ENCODE measurements at regions not wholly inside any gene's neighbourhood (a gene's known extent, or its start where the extent isn't known, plus 50 kb on each side); places are given as distances from the start of the nearest gene placed in this dataset.

DNA sequence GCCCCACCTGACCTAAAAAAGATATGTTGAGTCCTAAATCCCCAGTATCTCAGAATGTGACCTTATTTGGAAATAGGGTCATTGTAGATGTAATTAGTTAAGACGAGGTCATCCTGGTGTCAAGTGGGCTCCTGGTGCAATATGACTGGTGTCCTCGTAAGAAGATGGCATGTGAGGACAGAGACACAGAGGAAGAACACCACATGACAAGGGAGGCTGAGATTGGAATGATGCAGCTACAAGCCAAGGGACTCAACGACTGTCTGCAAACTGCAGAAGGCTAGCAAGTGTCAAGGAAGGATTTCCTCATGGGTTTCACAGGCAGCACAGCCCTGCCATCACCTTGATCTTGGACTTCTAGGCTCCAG, 100.4 kb upstream of the DAP start:
- Histone ChIP-seq H3K27ac (ENCODE audit: low read depth, low read length, poor library complexity, severe bottlenecking) (no peak overlapping the region), H3K27me3 (replicated peaks; ENCODE audit: insufficient read depth, low read depth, low read length, poor library complexity) (peaks cover 5% of the 10 kb centered on the region), H3K4me1 (ENCODE audit: insufficient read depth, low read length, poor library complexity, severe bottlenecking) (no peaks in the 10 kb centered on the region), H3K9me3 (ENCODE audit: low read depth, low read length, poor library complexity, severe bottlenecking) (no peaks in the 10 kb centered on the region), H3K4me3 (ENCODE audit: low read depth, low read length, poor library complexity, severe bottlenecking) (no peak overlapping the region), H3K36me3 (ENCODE audit: insufficient read depth, low read length, poor library complexity, severe bottlenecking) (no peaks in the 10 kb centered on the region)
- BruUV-seq (replicated peaks): no TSS peak
- no peak for DNase-seq (ENCODE audit: low spot score)
- intact Hi-C loops (cut with micrococcal nuclease; ENCODE audit: unreplicated experiment): loop anchor here (5.0 kb wide), 2 partner anchors 164 to 1161 kb away; no protein-coding TSS in a partner anchor
- TF ChIP-seq, protein P1, sequence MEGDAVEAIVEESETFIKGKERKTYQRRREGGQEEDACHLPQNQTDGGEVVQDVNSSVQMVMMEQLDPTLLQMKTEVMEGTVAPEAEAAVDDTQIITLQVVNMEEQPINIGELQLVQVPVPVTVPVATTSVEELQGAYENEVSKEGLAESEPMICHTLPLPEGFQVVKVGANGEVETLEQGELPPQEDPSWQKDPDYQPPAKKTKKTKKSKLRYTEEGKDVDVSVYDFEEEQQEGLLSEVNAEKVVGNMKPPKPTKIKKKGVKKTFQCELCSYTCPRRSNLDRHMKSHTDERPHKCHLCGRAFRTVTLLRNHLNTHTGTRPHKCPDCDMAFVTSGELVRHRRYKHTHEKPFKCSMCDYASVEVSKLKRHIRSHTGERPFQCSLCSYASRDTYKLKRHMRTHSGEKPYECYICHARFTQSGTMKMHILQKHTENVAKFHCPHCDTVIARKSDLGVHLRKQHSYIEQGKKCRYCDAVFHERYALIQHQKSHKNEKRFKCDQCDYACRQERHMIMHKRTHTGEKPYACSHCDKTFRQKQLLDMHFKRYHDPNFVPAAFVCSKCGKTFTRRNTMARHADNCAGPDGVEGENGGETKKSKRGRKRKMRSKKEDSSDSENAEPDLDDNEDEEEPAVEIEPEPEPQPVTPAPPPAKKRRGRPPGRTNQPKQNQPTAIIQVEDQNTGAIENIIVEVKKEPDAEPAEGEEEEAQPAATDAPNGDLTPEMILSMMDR (conservative IDR thresholded peaks at IDR 0.05; ENCODE audit: low read depth, low read length): no peak
- TF ChIP-seq EZH2 (IDR thresholded peaks at IDR 0.05; ENCODE audit: borderline replicate concordance, low read depth, low read length, poor library complexity, severe bottlenecking): no peak
- CTCF ChIA-PET: no interaction called here
- POLR2A ChIA-PET (ENCODE audit: low non-redundant PET): no interaction called here

DNA sequence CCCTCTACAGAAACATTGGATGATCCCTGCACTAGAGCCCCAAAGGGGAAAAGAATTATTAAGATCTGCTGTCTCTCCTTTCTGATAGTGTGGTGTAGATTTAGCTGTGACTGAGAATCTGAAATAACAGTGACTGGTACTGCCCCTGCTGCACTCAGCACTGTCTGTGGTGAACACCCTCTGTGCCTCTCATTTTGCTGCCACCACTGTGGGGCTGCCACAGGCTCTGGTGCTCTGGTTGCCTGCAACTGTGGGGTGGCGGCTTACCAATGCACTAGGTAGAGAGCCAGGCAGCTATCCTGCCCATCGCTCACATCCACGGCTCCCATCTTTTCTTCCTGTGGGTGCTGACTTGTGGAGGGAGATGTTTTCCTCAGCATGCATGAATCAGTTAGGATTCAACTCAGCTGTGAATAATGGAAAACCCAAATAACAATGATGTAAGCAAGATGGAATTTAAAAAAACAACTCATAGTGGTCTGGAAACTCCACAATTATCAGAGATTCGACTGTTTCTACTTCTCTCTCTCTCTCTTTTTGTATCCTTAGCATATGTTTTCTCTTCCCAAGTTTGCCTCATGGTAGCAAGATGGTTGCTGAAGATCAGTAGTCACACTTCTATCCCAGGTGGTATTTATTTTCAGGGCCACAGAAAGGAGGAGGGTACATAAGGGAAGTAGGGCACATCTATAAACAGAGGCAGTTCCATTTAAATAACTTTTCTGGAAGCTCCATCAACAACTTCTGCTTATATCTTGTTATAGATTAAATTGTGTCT, 99.8 kb upstream of the DAP start:
- H3K4me3 ChIP-seq (ENCODE audit: low read depth, low read length, poor library complexity, severe bottlenecking): no peak overlapping the region
- no peak for TF ChIP-seq EZH2 (IDR thresholded peaks at IDR 0.05; ENCODE audit: borderline replicate concordance, low read depth, low read length, poor library complexity, severe bottlenecking)
- TF ChIP-seq, protein P1 (conservative IDR thresholded peaks at IDR 0.05; ENCODE audit: low read depth, low read length): no peak
- no peak overlapping the region for H3K27ac ChIP-seq (ENCODE audit: low read depth, low read length, poor library complexity, severe bottlenecking)
- POLR2A ChIA-PET (ENCODE audit: low non-redundant PET): no interaction called here
- no peaks in the 10 kb centered on the region for H3K4me1 ChIP-seq (ENCODE audit: insufficient read depth, low read length, poor library complexity, severe bottlenecking)
- no peak for DNase-seq (ENCODE audit: low spot score)
- BruUV-seq (replicated peaks): no TSS peak
- H3K9me3 ChIP-seq (ENCODE audit: low read depth, low read length, poor library complexity, severe bottlenecking): no peaks in the 10 kb centered on the region
- intact Hi-C loops (cut with micrococcal nuclease; ENCODE audit: unreplicated experiment): loop anchor here (5.0 kb wide), 2 partner anchors 164 to 1161 kb away; no protein-coding TSS in a partner anchor
- peaks cover 5% of the 10 kb centered on the region for H3K27me3 ChIP-seq (replicated peaks; ENCODE audit: insufficient read depth, low read depth, low read length, poor library complexity)
- H3K36me3 ChIP-seq (ENCODE audit: insufficient read depth, low read length, poor library complexity, severe bottlenecking): no peaks in the 10 kb centered on the region
- CTCF ChIA-PET: no interaction called here

DNA sequence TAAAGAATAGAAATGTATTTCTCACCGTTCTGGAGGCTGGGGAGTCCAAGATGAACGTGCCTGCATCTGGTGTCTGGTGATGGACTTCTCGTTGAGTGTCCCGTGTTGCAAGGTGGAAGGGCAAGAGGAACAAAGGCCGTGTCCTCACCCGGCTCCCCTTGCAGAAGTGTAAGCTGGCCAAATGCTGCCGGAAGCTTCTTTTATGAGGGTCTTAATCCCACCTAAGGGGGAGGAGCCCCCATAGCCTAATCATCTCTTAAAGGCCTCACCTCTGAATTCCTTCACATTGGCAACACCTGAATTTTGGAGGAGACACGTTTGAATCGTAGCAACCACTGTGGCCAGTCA, 99.1 kb upstream of the DAP start:
- Histone ChIP-seq H3K4me1 (ENCODE audit: insufficient read depth, low read length, poor library complexity, severe bottlenecking) (no peaks in the 10 kb centered on the region), H3K27ac (ENCODE audit: low read depth, low read length, poor library complexity, severe bottlenecking) (no peak overlapping the region), H3K4me3 (ENCODE audit: low read depth, low read length, poor library complexity, severe bottlenecking) (no peak overlapping the region), H3K9me3 (ENCODE audit: low read depth, low read length, poor library complexity, severe bottlenecking) (no peaks in the 10 kb centered on the region), H3K36me3 (ENCODE audit: insufficient read depth, low read length, poor library complexity, severe bottlenecking) (no peaks in the 10 kb centered on the region), H3K27me3 (replicated peaks; ENCODE audit: insufficient read depth, low read depth, low read length, poor library complexity) (peaks cover 5% of the 10 kb centered on the region)
- ChIA-PET CTCF (no interaction called here), POLR2A (ENCODE audit: low non-redundant PET) (no interaction called here)
- TF ChIP-seq, protein P1 (conservative IDR thresholded peaks at IDR 0.05; ENCODE audit: low read depth, low read length): no peak
- no peak for TF ChIP-seq EZH2 (IDR thresholded peaks at IDR 0.05; ENCODE audit: borderline replicate concordance, low read depth, low read length, poor library complexity, severe bottlenecking)
- BruUV-seq (replicated peaks): no TSS peak
- intact Hi-C loops (cut with micrococcal nuclease; ENCODE audit: unreplicated experiment): loop anchor here (5.0 kb wide), 2 partner anchors 163 to 1162 kb away; no protein-coding TSS in a partner anchor
- DNase-seq (ENCODE audit: low spot score): no peak
